ENCODE measurements at regions not wholly inside any gene's neighbourhood (a gene's known extent, or its start where the extent isn't known, plus 50 kb on each side); places are given as distances from the start of the nearest gene placed in this dataset.

DNA sequence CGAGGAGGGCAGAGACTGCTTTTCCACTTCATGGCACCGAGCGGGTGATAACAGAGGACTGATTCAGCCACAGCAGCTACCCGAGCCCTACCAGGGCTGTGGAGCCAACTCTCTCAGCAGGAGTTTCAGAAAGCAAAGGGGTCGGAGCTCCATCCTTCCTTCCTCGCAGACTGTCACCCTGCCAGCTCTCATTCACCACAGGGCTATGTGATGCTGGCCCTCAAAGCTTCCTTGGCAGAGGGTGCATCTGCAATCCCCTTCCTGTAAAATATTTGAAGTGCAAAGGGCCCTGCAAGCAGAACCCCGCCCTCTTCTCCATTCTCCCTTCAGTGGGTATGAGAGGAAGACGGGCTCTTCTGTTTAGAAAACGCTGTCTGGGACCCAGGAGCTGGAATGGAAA is 105.3 kb upstream of the LYZL2 start:
- H3K4me3 ChIP-seq (ENCODE audit: low read depth, low read length), result no peak overlapping the region
- no peak overlapping the region for H3K4me2 ChIP-seq (ENCODE audit: low read length)
- TF ChIP-seq, protein P1, sequence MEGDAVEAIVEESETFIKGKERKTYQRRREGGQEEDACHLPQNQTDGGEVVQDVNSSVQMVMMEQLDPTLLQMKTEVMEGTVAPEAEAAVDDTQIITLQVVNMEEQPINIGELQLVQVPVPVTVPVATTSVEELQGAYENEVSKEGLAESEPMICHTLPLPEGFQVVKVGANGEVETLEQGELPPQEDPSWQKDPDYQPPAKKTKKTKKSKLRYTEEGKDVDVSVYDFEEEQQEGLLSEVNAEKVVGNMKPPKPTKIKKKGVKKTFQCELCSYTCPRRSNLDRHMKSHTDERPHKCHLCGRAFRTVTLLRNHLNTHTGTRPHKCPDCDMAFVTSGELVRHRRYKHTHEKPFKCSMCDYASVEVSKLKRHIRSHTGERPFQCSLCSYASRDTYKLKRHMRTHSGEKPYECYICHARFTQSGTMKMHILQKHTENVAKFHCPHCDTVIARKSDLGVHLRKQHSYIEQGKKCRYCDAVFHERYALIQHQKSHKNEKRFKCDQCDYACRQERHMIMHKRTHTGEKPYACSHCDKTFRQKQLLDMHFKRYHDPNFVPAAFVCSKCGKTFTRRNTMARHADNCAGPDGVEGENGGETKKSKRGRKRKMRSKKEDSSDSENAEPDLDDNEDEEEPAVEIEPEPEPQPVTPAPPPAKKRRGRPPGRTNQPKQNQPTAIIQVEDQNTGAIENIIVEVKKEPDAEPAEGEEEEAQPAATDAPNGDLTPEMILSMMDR (IDR thresholded peaks at IDR 0.05), result no peak
- no peaks in the 10 kb centered on the region for H3K9me3 ChIP-seq (ENCODE audit: control insufficient read depth, low read length)
- no peaks in the 10 kb centered on the region for H3K27me3 ChIP-seq (ENCODE audit: control insufficient read depth, insufficient read depth, low read length)
- H3K36me3 ChIP-seq (ENCODE audit: control insufficient read depth, insufficient read depth, low read length), result no peaks in the 10 kb centered on the region
- no peak overlapping the region for H2AFZ ChIP-seq
- H3K4me1 ChIP-seq, result no peaks in the 10 kb centered on the region
- no peak overlapping the region for H3K9ac ChIP-seq
- no peaks in the 10 kb centered on the region for H3K79me2 ChIP-seq
- H3K27ac ChIP-seq, result no peak overlapping the region

GRCh38 chr10:30732671-30733070 is 103.1 kb upstream of the LYZL2 start:
- Histone ChIP-seq H3K4me2 (ENCODE audit: low read length) (no peak overlapping the region), H3K27ac (no peak overlapping the region), H3K4me3 (ENCODE audit: low read depth, low read length) (no peak overlapping the region), H3K36me3 (ENCODE audit: control insufficient read depth, insufficient read depth, low read length) (no peaks in the 10 kb centered on the region), H3K4me1 (no peaks in the 10 kb centered on the region), H3K27me3 (ENCODE audit: control insufficient read depth, insufficient read depth, low read length) (no peaks in the 10 kb centered on the region), H2AFZ (no peak overlapping the region), H3K9ac (no peak overlapping the region), H3K79me2 (no peaks in the 10 kb centered on the region), H3K9me3 (ENCODE audit: control insufficient read depth, low read length) (no peaks in the 10 kb centered on the region)
- TF ChIP-seq, protein P1 (IDR thresholded peaks at IDR 0.05), result no peak

DNA sequence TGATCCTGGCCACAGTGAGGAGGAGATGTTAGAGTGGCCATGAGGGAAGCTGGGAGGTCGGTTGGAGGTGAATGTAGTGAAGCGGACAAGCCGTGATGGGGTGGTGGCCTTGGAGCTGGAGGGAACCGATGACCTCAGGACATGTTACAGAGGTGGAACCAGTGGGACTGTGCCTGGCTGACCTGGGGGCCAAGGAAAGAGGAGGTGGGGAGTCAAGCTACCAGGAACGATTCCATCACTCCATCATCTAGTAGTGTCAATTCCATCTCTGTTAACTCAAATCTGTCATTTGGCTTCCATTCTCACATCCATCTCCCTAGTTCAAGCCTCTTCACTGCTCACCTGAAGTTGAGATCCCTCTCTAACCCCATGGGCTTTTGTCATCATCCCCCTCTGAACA is 102.4 kb upstream of the LYZL2 start:
- Histone ChIP-seq H2AFZ (no peak overlapping the region), H3K4me3 (ENCODE audit: low read depth, low read length) (no peak overlapping the region), H3K9me3 (ENCODE audit: control insufficient read depth, low read length) (no peaks in the 10 kb centered on the region), H3K36me3 (ENCODE audit: control insufficient read depth, insufficient read depth, low read length) (no peaks in the 10 kb centered on the region), H3K27me3 (ENCODE audit: control insufficient read depth, insufficient read depth, low read length) (no peaks in the 10 kb centered on the region), H3K79me2 (no peaks in the 10 kb centered on the region), H3K4me1 (no peaks in the 10 kb centered on the region), H3K9ac (no peak overlapping the region), H3K27ac (no peak overlapping the region), H3K4me2 (ENCODE audit: low read length) (no peak overlapping the region)
- TF ChIP-seq, protein P1 (IDR thresholded peaks at IDR 0.05), result no peak

GRCh38 chr10:30730306-30730705 is 100.8 kb upstream of the LYZL2 start:
- no peak overlapping the region for H3K27ac ChIP-seq
- no peak overlapping the region for H3K4me2 ChIP-seq (ENCODE audit: low read length)

DNA sequence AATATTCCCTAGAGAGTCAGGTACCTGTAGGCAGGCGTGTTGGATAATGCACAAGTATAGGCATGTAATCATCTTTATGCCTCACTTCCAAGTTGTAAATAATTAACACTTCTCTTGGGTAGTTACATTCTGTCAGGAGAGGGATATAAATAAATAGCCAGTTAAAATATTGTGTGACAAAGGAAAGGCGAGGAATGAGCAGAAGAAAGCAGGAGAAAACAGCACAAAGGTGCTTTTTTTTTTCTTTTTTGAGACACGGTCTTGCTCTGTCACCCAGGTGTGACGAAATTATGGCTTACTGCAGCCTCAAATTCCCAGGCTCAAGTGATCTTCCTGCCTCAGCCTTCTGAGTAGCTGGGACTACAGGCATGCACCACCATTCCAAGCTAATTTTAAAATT is 99.2 kb upstream of the LYZL2 start:
- TF ChIP-seq, protein P1 (IDR thresholded peaks at IDR 0.05), result no peak

More at GRCh38 chr10:30730306-30730705, 100.8 kb upstream of the LYZL2 start:
- Histone ChIP-seq H3K27me3 (ENCODE audit: control insufficient read depth, insufficient read depth, low read length) (no peaks in the 10 kb centered on the region), H3K9me3 (ENCODE audit: control insufficient read depth, low read length) (no peaks in the 10 kb centered on the region), H3K79me2 (no peaks in the 10 kb centered on the region), H2AFZ (no peak overlapping the region), H3K9ac (no peak overlapping the region), H3K4me1 (no peaks in the 10 kb centered on the region), H3K4me3 (ENCODE audit: low read depth, low read length) (no peak overlapping the region), H3K36me3 (ENCODE audit: control insufficient read depth, insufficient read depth, low read length) (no peaks in the 10 kb centered on the region)
- TF ChIP-seq, protein P1 (IDR thresholded peaks at IDR 0.05), result no peak

More for the DNA sequence above, 99.2 kb upstream of the LYZL2 start:
- no peaks in the 10 kb centered on the region for H3K4me1 ChIP-seq
- H3K9ac ChIP-seq, result no peak overlapping the region
- H3K36me3 ChIP-seq (ENCODE audit: control insufficient read depth, insufficient read depth, low read length), result no peaks in the 10 kb centered on the region
- H3K4me2 ChIP-seq (ENCODE audit: low read length), result no peak overlapping the region
- H3K4me3 ChIP-seq (ENCODE audit: low read depth, low read length), result no peak overlapping the region
- no peak overlapping the region for H2AFZ ChIP-seq
- no peaks in the 10 kb centered on the region for H3K9me3 ChIP-seq (ENCODE audit: control insufficient read depth, low read length)
- H3K79me2 ChIP-seq, result no peaks in the 10 kb centered on the region
- no peak overlapping the region for H3K27ac ChIP-seq
- H3K27me3 ChIP-seq (ENCODE audit: control insufficient read depth, insufficient read depth, low read length), result no peaks in the 10 kb centered on the region

All from parathyroid adenoma (tissue), 2 donors.